GM21619 (cell line): ENCODE measurements at regions not wholly inside any gene's neighbourhood (a gene's known extent, or its start where the extent isn't known, plus 50 kb on each side); places are given as distances from the start of the nearest gene placed in this dataset.
A peak's percentile ranks its signal among the peaks of the same experiment; 100 is the strongest.
"Not testable (repeated sequence)": the region's sequence is repeated elsewhere in the genome, so short reads cannot be mapped to it uniquely, and the experiment has no call there.

Experiments
- ATAC-seq: cut with Tn5 transposase; IDR thresholded peaks from one replicate; pipeline ENCODE4 v1.9.1; 2021; ENCODE audit not compliant: unreplicated experiment

GRCh38 chr7:114084472-114085312 lies 165.9 kb upstream of the PPP1R3A start:
- ATAC-seq: no peak

GRCh38 chr7:114084002-114084471 lies 165.2 kb upstream of the PPP1R3A start:
- ATAC-seq: no peak

DNA sequence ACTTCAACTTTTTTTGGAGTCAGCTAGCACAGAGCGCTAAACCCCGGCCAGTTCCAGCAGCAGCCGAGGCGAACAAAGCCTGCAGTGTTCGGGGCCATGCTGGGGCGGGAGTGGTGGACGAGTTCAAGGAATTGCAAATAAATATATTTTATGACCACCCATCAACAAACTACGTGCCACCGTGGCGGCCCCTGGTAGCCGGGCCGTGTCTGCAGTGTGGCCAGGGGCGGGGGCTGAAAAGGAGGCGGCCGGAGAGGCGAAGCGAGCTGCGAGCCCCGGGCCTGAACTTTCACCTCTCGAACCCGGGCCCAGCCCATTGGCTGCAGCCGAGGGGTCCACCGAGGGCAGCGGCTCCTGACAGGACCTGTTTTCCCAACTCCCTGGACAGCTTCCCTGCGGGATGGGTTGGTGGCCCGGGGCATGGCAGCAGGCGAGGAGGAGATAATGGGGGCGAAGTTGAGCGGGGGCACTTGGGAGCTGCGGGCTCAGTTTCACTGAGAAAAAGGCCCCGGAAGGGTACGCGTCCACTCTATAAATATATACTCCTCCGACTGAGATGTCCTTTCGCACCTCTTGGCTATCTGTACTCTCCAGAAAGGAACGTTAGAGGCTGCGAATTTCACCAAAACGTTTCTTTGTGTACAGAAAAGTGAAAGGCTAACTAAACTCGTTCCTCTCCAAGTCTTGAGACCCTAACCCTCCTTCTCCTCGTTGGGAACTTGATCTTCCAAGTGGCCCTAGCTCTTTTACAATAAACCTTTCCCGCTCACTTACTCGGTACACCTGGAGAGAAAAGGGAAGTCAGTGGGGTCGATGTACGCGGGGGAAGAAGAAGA lies 164.6 kb upstream of the PPP1R3A start:
- no peak for ATAC-seq

DNA sequence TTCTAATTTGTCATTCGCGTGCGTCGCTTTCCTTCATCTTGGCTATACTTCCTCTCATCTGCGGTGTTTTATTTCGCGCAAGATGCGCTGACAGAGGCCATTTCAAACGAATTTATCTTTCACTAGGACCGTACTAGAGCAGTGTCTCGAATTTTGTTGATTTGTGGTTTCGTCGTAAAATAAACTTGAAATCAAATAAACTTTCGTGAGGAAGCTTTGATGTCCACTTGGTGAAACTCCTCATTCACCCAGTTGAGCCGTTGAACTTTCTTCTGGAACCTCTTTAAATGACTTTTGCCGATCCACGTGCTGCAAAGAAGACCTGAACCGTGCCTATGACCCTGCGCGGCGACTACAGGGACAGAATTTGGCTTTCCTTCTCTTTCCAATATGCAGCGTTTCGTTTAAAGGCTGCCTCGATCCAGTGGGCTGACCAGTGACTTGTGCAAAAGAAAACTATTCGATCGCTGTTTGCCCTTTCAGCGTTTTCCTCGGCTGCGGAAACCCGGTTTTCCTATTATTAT lies 163.9 kb upstream of the PPP1R3A start:
- no peak for ATAC-seq

DNA sequence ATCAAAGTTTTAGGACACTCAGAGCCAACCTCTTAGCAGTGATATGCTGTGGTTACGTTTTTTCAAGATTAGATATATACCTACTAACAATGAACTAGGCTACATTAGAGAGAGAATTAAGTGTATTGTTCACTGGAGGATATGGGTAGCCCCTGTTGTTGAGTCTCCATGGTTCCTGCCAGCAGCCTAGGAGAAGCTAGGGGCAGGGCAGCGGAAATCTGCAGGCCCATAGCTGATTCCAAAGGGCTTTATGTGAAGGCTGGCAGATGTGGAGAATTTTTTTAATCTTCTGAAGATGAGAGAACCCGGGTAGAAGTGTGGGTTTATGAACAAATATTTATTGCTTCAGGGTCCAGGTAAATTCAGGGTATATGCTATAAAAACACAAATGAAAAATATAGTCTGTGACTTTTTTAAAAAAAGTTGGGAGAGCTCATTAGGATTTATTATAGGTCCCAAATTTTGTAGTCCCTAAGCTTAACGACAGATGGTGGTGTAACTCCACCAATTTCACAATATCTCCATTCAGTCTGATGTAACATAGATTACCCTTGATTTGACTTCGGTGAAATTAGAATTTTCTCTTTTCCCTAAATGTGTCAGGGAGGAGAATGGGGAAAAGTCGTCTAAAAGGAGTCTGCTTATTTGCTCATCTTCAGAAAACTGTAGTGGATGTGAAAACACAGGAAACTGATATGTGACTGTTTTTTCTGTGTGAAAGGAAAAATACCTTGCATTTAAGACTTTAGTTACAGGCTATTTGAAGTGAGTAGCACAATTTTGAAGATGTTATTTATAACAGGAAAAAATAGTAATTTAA lies 163.0 kb upstream of the PPP1R3A start:
- ATAC-seq: no peak

DNA sequence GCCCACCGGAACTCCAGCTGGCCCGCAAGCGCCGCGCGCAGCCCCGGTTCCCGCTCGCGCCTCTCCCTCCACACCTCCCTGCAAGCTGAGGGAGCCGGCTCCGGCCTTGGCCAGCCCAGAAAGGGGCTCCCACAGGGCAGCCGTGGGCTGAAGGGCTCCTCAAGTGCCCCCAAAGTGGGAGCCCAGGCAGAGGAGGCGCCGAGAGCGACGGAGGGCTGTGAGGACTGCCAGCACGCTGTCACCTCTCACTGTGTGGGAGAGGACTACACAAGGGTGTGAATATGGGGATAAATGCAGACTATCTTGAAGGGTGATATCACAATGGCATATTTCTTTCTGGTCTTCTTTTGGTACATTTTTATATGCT lies 158.3 kb upstream of the PPP1R3A start:
- not testable (repeated sequence) for ATAC-seq

GRCh38 chr7:114076392-114077157 lies 157.8 kb upstream of the PPP1R3A start:
- ATAC-seq: not testable (repeated sequence)

- no peak for ATAC-seq
Observed at GRCh38 chr7:114073701-114074100, 154.9 kb upstream of the PPP1R3A start.

DNA sequence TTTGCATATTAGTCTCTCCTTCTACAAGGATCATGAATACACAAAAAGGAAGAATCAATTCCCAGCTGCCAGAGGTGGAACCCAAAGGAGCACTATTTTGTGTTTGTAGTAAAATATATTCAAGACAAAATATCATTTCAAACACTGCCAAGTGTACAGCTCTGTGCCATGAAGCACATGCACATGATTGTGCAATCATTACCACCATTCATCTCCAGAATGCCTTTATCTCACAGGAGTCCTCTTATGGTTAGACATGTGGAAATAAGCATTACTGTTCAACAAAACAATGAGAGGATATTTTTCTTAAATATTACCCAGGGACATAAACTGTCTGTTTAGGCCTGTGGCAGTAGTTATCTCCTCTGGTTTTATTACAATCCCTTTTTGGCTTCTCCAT lies 151.4 kb upstream of the PPP1R3A start:
- no peak for ATAC-seq

DNA sequence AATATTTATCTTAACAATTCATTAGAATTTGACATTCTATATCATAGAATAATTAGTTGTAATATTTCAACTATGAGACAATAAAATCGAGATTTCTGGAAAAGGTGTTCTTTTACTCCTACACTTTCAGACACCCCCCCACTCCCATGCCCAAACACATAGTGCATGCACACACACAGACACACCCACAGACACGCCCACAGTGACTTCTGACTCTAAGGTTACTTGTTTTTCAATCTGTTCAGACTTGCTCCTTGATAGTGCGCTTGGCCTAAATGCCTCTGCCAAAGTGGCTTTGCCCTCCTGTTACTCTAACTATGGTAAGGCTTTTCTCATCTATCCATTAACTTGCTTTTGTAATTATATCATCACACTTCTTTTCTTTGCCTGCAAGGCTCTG lies 144.0 kb upstream of the PPP1R3A start:
- no peak for ATAC-seq

DNA sequence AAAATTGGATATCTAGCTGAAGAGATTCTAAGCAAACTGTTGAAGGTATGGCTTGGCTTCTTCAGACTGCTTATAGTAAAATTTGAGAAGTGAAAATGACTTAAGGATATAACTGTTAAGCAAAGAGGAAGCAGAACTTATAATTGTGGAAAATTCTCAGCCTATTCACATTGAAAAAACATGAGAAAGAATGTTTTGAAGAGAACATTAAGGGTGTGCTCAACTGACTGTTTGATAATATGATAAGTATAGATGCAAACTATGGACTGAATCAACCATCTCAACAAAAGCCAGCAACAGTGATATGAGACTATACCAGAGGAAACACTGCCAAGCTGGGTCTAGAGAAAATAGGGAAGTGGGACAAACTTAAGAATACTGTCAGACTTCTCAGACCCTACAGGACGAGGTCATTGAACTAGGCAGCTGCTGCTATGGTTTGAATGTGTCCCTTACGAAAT lies 133.1 kb upstream of the PPP1R3A start:
- peak; percentile 80 for ATAC-seq

DNA sequence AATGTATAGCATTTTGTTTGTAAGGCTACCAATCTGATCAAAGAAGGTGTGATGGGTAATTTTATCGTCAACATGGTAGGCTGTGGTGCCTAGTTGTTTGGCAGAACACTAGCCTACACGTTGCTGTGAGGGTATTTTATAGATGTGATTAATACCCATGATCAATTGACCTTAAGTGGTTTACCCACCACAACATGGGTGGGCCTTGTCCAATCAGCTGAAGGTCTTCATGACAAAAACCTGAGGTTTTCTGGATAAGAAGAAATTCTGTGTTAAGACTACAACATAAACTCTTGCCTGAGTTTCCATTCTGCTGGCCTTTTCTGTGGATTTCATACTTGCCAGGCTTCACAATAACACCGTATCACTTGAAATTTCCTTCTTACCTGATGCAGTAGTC lies 131.8 kb upstream of the PPP1R3A start:
- ATAC-seq: no peak

GRCh38 chr7:114048386-114049235 lies 129.8 kb upstream of the PPP1R3A start:
- peak; percentile 33 for ATAC-seq

- ATAC-seq: no peak
Observed at GRCh38 chr7:114047889-114048288, 129.1 kb upstream of the PPP1R3A start.

DNA sequence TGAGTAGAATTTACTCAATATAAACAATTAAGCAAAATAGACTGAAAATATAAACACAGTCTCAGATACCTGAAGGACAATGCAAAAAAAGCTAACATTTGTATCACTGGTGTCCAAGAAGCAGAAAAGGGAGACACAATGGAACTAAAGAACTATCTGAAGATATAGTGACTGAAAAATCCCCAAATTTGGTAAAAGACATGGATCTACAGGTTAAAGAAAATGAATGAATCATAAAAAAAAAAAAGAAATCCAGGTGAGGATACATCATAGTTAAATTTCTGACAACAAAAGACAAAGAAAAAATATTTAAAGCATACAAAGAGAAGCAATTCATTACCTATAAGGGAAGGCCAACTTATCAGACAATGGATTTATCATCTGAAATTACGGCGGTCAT lies 114.7 kb upstream of the PPP1R3A start:
- ATAC-seq: no peak

DNA sequence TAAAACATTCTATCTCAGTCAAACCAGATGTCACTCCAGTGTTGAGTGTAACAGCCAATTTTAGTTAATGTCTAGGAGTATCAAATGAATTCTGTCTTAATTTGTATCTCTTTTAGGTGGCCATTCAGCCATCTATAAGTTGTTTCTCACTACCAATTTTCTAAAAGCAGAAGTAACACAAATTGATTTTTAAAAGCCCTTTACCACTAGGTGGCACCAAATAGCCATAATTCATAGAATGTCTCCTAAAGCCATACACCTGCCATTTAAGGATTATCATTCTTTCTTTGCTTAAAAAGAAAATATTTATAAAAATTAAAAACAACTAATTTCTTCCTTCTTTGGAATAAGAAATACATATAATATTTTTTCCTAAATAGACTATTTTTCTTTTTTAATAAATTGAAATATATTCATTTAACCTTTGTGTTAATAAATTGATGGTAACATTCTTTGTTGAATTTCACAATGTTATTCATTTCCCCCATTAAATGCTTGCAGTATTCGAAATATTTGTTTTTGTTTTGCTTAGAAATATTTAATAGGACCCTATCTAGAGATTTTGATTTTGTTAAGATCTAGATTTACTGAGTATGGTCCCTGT lies 107.8 kb upstream of the PPP1R3A start:
- peak; percentile 91 for ATAC-seq

GRCh38 chr7:114021135-114021534 lies 102.3 kb upstream of the PPP1R3A start:
- no peak for ATAC-seq

DNA sequence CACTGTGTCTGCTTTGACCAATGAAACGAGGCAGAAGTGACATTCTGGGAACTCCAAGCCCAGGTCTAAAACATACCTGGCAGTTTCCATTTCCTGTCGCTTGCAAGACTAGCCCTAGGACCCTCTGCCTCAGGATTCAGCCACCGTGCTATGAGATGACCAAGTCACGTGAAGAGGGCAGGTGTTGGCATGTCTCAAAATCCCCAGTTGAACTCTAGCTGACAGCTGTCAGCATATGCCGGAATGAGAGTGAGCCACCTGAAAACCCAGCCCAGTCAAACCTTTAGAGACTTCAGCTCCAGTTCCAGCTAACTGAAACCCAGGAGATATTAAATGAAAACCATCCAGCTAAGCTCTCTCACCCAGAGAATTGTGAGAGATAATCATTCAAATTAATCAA lies 89.9 kb upstream of the PPP1R3A start:
- ATAC-seq: no peak

- no peak for ATAC-seq
Observed at GRCh38 chr7:114007386-114007785, 88.6 kb upstream of the PPP1R3A start.
